GM19438 (cell line): ENCODE measurements at regions not wholly inside any gene's neighbourhood (a gene's known extent, or its start where the extent isn't known, plus 50 kb on each side); places are given as distances from the start of the nearest gene placed in this dataset.
"Not testable (repeated sequence)": the region's sequence is repeated elsewhere in the genome, so short reads cannot be mapped to it uniquely, and the experiment has no call there.

ENCODE experiments used
- ATAC-seq: cut with Tn5 transposase; IDR thresholded peaks from one replicate; pipeline ENCODE4 v1.9.1; 2021; ENCODE audit warnings: low read depth; ENCODE audit not compliant: unreplicated experiment

GRCh38 chr9:110130211-110130610, 77.7 kb downstream of the C9orf152 start:
- ATAC-seq, result no peak

- no peak for ATAC-seq
Observed at GRCh38 chr9:110130791-110131416, 77.1 kb downstream of the C9orf152 start.

DNA sequence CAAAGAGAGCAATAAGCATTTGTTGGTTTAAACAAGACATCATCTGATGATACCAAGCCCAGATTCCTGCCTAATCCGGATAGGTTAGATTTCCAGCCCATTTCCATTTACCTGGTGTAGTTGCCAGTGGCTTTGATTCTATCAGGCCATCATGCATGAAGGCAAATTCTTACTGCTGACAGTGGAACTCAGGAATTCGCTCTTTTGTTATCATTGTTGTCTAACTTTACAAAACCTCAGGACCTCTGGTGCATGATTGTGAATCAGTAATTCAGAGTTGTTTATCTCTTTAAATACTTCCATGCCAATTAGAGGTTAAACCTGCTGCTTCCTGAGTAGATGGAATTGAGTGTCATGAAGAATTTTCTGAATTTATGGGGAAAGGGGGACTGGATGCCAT, 76.5 kb downstream of the C9orf152 start:
- no peak for ATAC-seq

DNA sequence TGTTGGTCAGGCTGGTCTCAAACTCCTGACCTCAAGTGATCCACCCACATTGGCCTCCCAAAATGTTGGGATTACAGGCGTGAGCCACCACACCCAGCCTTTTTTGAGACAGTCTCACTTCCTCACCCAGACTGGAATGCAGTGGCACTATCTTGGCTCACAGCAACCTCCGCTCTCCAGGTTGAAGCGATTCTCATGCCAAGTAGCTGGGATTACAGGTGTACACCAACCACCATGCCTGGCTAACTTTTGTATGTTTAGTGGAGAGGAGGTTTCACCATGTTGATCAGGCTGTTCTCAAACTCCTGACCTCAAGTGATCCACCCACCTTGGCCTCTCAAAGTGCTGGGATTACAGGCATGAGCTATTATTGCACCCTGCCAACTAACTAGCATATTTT, 75.4 kb downstream of the C9orf152 start:
- ATAC-seq, result not testable (repeated sequence)

DNA sequence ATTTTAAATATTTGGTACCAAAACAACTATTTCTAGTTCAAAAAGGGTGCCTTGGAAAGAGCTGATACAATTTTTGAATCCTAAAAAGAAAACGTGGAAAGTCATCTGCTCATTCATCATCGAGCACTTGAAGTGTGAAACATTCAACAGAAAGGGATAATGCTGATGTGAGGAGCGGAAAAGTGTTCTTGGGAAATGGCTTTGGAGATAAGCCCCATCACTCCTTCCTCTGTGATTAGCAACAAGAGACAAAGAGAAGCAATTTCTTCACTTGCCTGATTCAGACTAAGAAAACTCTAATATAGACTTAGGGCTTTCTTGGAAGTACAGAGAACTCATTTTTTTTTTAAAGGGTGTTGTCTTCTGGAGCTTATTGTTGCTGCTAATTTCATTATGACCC, 74.9 kb downstream of the C9orf152 start:
- no peak for ATAC-seq

DNA sequence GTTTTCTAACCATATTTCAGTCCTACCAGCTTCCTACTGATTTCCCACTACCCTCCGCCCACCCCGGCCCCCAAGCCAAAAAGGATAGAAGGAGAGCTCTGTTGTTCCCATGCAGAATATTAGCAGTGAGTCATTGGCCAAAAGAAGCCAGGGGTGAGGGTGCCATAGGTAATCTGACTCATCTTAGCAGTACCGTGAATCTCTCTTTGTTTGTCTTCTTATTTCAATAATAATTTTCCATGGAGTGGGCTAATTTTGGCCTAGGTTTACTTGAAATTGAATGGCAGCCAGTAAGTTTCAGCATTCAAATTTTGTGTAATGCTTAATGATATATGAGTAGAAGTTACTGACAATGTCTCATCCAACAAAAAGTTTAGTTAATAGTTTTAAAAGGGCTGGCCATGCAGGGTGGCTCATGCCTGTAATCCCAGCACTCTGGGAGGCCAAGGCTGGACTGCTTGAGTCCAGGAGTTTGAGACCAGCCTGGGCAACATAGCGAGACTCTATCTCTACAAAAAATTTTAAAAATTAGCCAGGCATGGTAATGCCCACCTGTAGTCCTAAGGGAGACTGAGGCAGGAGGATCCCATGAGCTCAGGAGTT, 74.2 kb downstream of the C9orf152 start:
- no peak for ATAC-seq

DNA sequence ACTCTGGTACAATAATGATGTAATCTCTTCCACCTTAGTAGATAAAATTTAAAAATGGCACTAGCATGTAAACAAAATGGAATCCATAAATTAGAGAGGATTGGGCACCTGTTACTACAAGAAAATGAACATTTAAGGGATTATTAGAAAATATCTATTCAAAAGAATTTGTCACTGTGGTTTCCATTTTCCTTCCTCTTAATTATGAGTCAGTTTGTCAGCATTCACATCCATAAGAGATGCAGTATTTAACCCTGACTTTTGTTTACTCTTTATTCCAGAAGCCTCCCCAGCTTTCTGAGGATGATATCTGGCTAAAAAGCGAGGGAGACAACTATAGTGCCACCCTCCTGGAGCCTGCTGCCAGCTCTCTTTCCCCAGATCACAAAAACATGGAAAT, 72.1 kb downstream of the C9orf152 start:
- ATAC-seq, result no peak

- ATAC-seq, result no peak
Observed at GRCh38 chr9:110136802-110137201, 71.2 kb downstream of the C9orf152 start.

- no peak for ATAC-seq
Observed at GRCh38 chr9:110140276-110140675, 67.7 kb downstream of the C9orf152 start.

- no peak for ATAC-seq
Observed at GRCh38 chr9:110141227-110141793, 66.6 kb downstream of the C9orf152 start.

DNA sequence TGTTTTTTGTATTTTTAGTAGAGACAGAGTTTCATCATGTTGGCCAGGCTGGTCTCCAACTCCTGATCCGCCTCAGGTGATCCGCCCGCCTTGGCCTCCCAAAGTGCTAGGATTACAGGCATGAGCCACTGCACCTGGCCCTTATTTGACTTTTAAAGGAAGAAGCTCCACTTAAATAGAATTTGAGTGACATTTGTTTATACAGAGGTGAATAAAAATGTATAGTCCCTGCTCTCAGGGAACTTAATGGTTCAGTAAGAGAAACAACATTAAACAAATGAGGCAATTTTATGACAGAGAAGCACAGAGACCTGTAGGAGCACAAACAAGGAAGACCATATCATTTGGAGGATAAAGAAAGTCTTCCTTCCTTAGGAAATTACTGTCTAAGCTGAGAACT, 65.7 kb downstream of the C9orf152 start:
- ATAC-seq, result no peak

DNA sequence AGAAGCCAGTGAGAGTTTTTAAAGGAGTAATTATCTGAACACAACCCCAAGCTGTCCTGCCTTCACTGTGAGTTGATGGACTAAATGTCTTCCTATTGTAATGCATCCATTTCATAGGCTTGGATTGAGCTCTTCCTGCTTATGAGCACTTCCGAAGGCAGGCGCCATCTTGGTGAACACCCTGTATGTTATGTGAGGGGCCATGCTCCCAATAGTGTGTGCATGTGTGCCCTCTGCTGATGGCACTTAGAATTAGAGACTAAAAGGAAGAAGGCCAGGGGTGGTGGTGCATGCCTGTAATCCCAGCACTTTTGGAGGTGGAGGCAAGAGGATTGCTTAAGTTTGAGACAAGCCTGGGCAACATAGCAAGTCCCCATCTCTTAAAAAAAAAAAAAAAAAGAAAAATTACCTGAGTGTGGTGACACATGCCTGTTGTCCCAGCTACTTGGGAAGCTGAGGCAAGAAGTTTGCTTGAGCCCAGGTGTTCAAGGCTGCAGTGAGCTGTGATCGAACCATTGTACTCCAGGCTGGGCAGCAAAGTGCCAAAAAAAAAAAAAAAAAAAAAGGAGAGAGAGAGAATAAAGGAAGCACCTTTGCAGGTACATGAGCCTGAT, 65.0 kb downstream of the C9orf152 start:
- peak; percentile 48 for ATAC-seq

GRCh38 chr9:110143485-110143884, 64.5 kb downstream of the C9orf152 start:
- peak; percentile 43 for ATAC-seq

DNA sequence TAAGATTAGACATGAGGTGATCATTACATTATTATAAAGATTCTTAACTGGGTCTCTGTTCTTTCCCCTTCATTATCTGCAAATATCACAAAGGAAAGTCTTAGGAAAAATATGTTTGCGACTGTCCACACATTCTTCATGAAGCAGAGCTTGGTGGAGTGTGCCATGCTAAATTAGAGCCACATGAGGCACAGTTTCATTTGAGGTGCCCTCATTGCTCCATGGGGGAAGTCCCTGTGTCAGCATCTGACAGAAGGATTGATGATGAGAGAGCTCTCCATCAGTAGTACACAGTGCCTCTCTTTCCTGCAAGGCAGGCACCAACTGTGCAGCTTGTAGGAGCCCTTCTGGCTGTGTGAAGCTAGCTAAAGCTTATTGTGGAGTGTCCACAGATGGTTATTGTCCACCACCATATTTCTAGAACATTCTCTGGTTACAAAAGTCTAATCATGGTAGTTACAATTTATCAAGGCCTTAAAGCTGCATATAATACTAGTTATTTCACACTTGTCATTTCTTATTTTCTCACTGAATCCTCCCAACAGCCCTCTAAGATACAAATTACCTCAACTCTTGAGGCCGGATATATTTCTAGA, 63.9 kb downstream of the C9orf152 start:
- peak; percentile 35 for ATAC-seq

GRCh38 chr9:110146373-110146772, 61.6 kb downstream of the C9orf152 start:
- ATAC-seq, result no peak

GRCh38 chr9:110148384-110148783, 59.6 kb downstream of the C9orf152 start:
- peak; percentile 73 for ATAC-seq

DNA sequence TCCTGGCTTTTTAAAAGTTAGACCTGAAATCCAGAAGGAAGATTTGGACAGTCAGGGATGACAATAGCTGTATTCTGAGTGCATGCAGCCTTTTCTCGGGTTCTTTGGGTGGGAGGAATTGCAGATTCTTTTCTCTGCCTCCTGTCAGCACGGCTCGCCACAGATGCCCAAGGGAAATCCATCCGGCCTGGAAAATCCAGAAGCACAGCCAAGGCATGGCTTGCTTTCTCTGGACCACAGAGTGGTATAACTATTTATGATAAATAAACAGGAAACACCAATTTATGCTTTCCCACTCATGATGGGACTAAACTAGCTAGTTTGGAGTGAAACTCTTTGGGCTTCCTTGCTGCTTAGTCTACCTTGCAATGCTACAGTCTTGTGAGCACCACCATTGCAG, 59.1 kb downstream of the C9orf152 start:
- ATAC-seq, result no peak
